D721Med (cell line): ENCODE measurements at regions not wholly inside any gene's neighbourhood (a gene's known extent, or its start where the extent isn't known, plus 50 kb on each side); places are given as distances from the start of the nearest gene placed in this dataset.
A peak's percentile ranks its signal among the peaks of the same experiment; 100 is the strongest.

Source experiments
- DNase-seq: peaks from one replicate; pipeline ENCODE4 v3.0.0; 2011; ENCODE audit warnings: low spot score; ENCODE audit not compliant: insufficient read length
- FAIRE-seq: peaks from 2 replicates; lab custom pipeline; 2011; peaks lifted over from hg19 to GRCh38; lab: Jason Lieb, UNC
- CTCF ChIP-seq: IDR thresholded peaks from 2 replicates; pipeline ENCODE4 v1.5.1; 2012; ENCODE audit warnings: mild to moderate bottlenecking, control low read depth; ENCODE audit not compliant: insufficient read depth; ENCODE audit errors: missing control alignments

GRCh38 chr10:33120275-33120674, 162.2 kb upstream of the ITGB1 start:
- no peak for FAIRE-seq
- no peak for DNase-seq
- TF ChIP-seq CTCF: no peak

- DNase-seq (no peak), FAIRE-seq (no peak)
- TF ChIP-seq CTCF: no peak
Measured at GRCh38 chr10:33117816-33118215, 159.8 kb upstream of the ITGB1 start.

DNA sequence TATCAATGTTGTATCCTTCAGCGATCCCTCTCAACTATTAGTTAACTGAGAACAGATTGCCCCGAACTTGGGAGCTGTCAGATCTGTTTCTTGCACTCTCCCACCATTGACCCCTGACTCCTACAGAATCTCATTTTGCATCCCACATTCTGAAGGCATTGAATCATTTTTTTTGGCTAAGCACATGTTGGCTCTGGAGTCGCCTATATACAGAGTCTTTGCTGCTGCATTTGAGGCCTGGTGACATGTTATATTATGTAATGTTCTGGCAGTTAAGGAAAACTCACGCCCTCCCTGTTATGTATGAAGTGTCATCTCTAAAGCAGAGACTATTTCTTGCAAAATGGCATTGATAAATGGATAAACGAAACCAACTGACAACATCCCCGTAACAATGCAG, 159.2 kb upstream of the ITGB1 start:
- TF ChIP-seq CTCF: no peak
- DNase-seq (no peak), FAIRE-seq (no peak)

DNA sequence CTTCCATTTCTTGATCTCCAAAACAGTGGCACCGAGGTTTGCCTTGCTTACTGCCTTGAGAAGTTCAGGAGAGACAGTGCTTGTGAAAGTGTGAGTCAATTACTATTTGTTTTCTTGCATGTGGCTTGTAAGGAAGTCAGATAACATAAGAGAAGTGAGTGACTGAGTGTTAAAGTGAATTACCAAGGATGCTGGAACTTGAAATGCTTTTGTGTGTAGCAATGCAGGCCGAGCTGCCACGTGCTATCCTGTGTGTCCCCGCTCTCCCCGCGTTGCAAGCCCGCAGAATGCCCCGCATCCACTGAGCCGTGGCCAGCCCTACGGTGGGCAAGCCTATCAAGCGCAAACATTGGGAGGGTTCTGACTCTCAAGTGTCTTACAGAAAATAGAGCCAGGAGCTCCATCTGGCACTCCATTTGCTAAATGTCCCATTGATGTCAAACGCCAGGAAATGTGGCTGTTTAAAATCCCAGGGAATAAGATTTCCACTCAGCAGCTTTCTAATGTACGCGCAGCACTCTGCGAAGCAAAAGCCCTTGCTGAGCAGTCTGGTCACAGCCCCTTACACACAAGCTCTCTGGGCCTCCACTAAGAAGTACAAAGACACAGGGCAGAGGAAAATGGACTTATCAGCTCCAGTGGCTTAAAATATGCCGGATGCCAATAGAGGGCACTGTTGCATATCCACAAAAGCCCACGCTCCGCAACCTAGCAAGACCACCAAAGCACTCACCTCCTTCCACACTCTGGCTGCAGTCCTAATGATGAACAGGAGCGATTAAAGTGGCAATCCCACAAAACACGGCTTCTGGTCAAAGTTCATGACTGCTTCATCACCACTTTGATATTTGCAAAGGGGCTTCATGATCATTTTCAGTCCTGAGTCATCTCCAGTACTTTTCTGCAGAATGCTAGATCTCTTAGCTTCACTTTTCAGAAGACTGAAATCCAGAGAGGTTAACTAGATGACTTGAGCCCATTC, 158.0 kb upstream of the ITGB1 start:
- DNase-seq (no peak), FAIRE-seq (no peak)
- peak; percentile 44 for TF ChIP-seq CTCF

GRCh38 chr10:33114451-33114952, 156.5 kb upstream of the ITGB1 start:
- TF ChIP-seq CTCF: no peak
- FAIRE-seq (no peak), DNase-seq (no peak)

GRCh38 chr10:33113466-33113865, 155.4 kb upstream of the ITGB1 start:
- no peak for FAIRE-seq
- no peak for DNase-seq
- no peak for TF ChIP-seq CTCF

DNA sequence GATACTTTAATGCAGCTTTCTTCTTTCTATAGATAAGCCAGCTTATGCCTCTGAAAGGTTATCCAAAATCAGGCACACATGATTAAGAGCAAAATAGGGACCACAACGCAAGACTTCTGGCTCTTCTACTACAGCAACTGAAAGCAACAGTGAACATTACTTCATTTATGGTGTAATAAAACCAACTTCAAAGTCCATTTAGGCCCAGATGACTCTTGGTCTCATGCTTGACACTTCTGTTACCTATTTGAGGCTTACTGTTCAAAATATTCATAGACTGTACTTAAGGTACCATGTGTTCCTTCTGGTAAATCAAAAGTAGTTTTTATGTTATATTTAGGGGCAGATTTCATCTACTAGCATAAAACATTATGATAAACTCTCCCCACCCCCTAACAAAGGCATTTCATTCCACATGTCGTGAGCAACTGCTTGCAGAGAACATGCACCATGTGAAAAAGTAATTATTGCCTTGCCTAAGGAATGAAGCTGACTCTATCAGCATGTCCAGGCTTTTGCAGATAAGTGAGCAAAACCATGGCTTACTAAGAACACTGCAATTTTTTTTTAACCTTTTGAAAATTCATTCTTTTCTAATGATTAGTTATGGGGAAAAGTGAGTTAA, 154.9 kb upstream of the ITGB1 start:
- FAIRE-seq (no peak), DNase-seq (no peak)
- TF ChIP-seq CTCF: no peak
